Testis (tissue), 2 donors: ENCODE measurements at regions not wholly inside any gene's neighbourhood (a gene's known extent, or its start where the extent isn't known, plus 50 kb on each side); places are given as distances from the start of the nearest gene placed in this dataset.
A peak's percentile ranks its signal among the peaks of the same experiment; 100 is the strongest.

Experiments
- DNase-seq: peaks from one replicate; pipeline ENCODE4 v3.0.0-alpha.2; 2019
- H3K27ac ChIP-seq, 2 donors: fragments of 200-600 bp; sonication (generic); one replicate each; pipeline ENCODE4 v1.5.1; 2019
- H3K27me3 ChIP-seq: fragments of 200-600 bp; sonication (generic); one replicate; pipeline ENCODE4 v1.5.1; 2019
- H3K36me3 ChIP-seq: fragments of 200-600 bp; sonication (generic); one replicate; pipeline ENCODE4 v1.5.1; 2017; ENCODE audit warnings: low read depth; ENCODE audit errors: missing control alignments
- H3K4me1 ChIP-seq: fragments of 200-600 bp; sonication (generic); one replicate; pipeline ENCODE4 v1.5.1; 2019
- H3K4me3 ChIP-seq, 2 donors: fragments of 200-600 bp; sonication (generic); one replicate each; pipeline ENCODE4 v1.5.1; 2017 to 2019
- H3K9me3 ChIP-seq: fragments of 200-600 bp; sonication (generic); one replicate; pipeline ENCODE4 v1.5.1; 2017
- CTCF ChIP-seq, 3 experiments: fragments of 450-650 bp in 2 of 3; fragments of 200-600 bp in 1 of 3; sonication (generic) in 1 of 3; IDR thresholded peaks; one replicate each; pipeline ENCODE4 v1.5.1; 2016 to 2019; ENCODE audit warnings: antibody characterized with exemption in 3 of 3, mild to moderate bottlenecking in 2 of 3, moderate library complexity in 1 of 3
- POLR2A ChIP-seq: fragments of 450-650 bp; IDR thresholded peaks from one replicate; pipeline ENCODE4 v1.6.1; 2017; ENCODE audit warnings: antibody characterized with exemption, mild to moderate bottlenecking, moderate library complexity
- WGBS, 2 donors: methylation state at CpG; one replicate each; pipeline ENCODE4 v1.1.5; 2018; 5-methylcytosine and 5-hydroxymethylcytosine counted together
- intact Hi-C: fragments of 100-400 bp; cut with DNase I; formaldehyde crosslinking; loops from one replicate; pipeline ENCODE4 v1.15.1; 2023; ENCODE audit warnings: low total_unique reads

GRCh38 chr6:85977661-85978060, 335.0 kb upstream of the SYNCRIP start:
- no peak overlapping the region for H3K27ac ChIP-seq

GRCh38 chr6:85975957-85976356, 333.3 kb upstream of the SYNCRIP start:
- no peak for DNase-seq
- Histone ChIP-seq H3K27ac (no peak overlapping the region), H3K27me3 (no peaks in the 10 kb centered on the region), H3K9me3 (no peaks in the 10 kb centered on the region), H3K4me3 (no peak overlapping the region), H3K36me3 (no peaks in the 10 kb centered on the region), H3K4me1 (peaks cover 13% of the 10 kb centered on the region)
- WGBS, 2 donors = 53 to 67% methylated on average over 2 of the region's 2 CpGs
- intact Hi-C loops = no loop called here
- TF ChIP-seq POLR2A (no peak), CTCF (IDR thresholded peaks at IDR 0.05) (no peak)

More at GRCh38 chr6:85977661-85978060, 335.0 kb upstream of the SYNCRIP start:
- no peaks in the 10 kb centered on the region for H3K4me1 ChIP-seq
- H3K9me3 ChIP-seq = no peaks in the 10 kb centered on the region
- TF ChIP-seq POLR2A = no peak
- TF ChIP-seq CTCF (IDR thresholded peaks at IDR 0.05) = no peak
- intact Hi-C loops = no loop called here
- H3K27me3 ChIP-seq = no peaks in the 10 kb centered on the region
- DNase-seq = no peak
- no peaks in the 10 kb centered on the region for H3K36me3 ChIP-seq
- H3K4me3 ChIP-seq = no peak overlapping the region

GRCh38 chr6:85971238-85971637, 328.6 kb upstream of the SYNCRIP start:
- intact Hi-C loops = no loop called here
- peak overlapping the region in 1 of 2 donors; percentile 31 for H3K27ac ChIP-seq
- DNase-seq = no peak

GRCh38 chr6:85966828-85967227, 324.1 kb upstream of the SYNCRIP start:
- Histone ChIP-seq H3K4me1 (peaks cover 38% of the 10 kb centered on the region), H3K27ac (peak overlapping the region; percentile 55 to 71), H3K27me3 (no peaks in the 10 kb centered on the region), H3K4me3 (no peak overlapping the region), H3K36me3 (no peaks in the 10 kb centered on the region), H3K9me3 (no peaks in the 10 kb centered on the region)
- peak; percentile 82 for DNase-seq
- no peak for TF ChIP-seq POLR2A
- no peak for TF ChIP-seq CTCF (IDR thresholded peaks at IDR 0.05)
- intact Hi-C loops = no loop called here
- WGBS, 2 donors = 20 to 28% methylated on average over 5 of the region's 5 CpGs

More at GRCh38 chr6:85971238-85971637, 328.6 kb upstream of the SYNCRIP start:
- H3K4me3 ChIP-seq = no peak overlapping the region
- H3K4me1 ChIP-seq = peaks cover 43% of the 10 kb centered on the region
- no peaks in the 10 kb centered on the region for H3K9me3 ChIP-seq
- TF ChIP-seq CTCF (IDR thresholded peaks at IDR 0.05) = no peak
- TF ChIP-seq POLR2A = no peak
- no peaks in the 10 kb centered on the region for H3K36me3 ChIP-seq
- H3K27me3 ChIP-seq = no peaks in the 10 kb centered on the region

GRCh38 chr6:85961746-85962145, 319.1 kb upstream of the SYNCRIP start:
- intact Hi-C loops = no loop called here
- H3K36me3 ChIP-seq = no peaks in the 10 kb centered on the region
- no peak for TF ChIP-seq CTCF (IDR thresholded peaks at IDR 0.05)
- no peak for TF ChIP-seq POLR2A

More at GRCh38 chr6:85961746-85962145, 319.1 kb upstream of the SYNCRIP start:
- H3K4me3 ChIP-seq = no peak overlapping the region
- H3K4me1 ChIP-seq = peaks cover under 1% of the 10 kb centered on the region
- no peaks in the 10 kb centered on the region for H3K9me3 ChIP-seq
- DNase-seq = no peak
- H3K27ac ChIP-seq = no peak overlapping the region
- no peaks in the 10 kb centered on the region for H3K27me3 ChIP-seq
